ENCODE measurements at regions not wholly inside any gene's neighbourhood (a gene's known extent, or its start where the extent isn't known, plus 50 kb on each side); places are given as distances from the start of the nearest gene placed in this dataset.

DNA sequence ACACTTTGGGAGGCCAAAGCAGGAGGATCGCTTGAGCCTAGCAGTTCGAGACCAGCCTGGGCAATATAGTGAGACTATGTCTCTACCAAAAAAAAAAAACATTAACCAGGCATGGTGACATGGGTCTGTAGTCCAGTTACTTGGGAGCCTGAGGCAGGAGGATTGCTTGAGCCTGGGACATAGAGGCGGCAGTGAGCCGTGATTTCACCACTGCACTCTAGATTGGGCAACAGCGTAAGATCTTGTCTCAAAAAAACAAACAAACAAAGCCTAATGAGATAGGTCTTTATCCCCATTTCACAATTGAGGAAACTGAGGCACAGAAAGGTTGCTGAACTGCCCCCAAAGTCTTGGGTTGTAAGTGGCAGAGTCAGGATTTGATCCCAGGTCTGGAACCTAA is 70.5 kb upstream of the RAD23B start:
- WGBS, 2 experiments (ENCODE audit: extremely low coverage in 1 of 2, insufficient coverage in 1 of 2, insufficient read length in 1 of 2, insufficient replicate concordance in 2 of 2, low coverage in 1 of 2, low lambda C conversion rate in 2 of 2, missing lambda C conversion rate in 1 of 2): 95% methylated on average over 5 of the region's 5 CpGs; no CpG with 5 or more reads in 1 of the 2 experiments
- POLR2A ChIA-PET (ENCODE audit: partially characterized antibody): interaction anchor here (1.1 kb wide), 1 partner anchor 71 kb away, joined by 3 read pairs; the partner anchor contains the start of gene RAD23B
- Histone ChIP-seq H2BK15ac (ENCODE audit: low read length) (no peak overlapping the region), H2BK20ac (ENCODE audit: low read length) (no peak overlapping the region), H4K5ac (ENCODE audit: insufficient read length, low read depth, low read length) (no peak overlapping the region), H3K27ac (ENCODE audit: low read depth, low read length) (no peak overlapping the region), H3K4me3 (ENCODE audit: extremely low read depth in 1 of 4, insufficient read depth in 2 of 4, low read depth in 3 of 4, low read length in 4 of 4) (no peak overlapping the region), H2BK120ac (replicated peaks; ENCODE audit: low read depth, low read length) (no peak overlapping the region), H3K14ac (ENCODE audit: insufficient read length) (no peak overlapping the region), H3K9ac (replicated peaks in 1 of 4; ENCODE audit: extremely low read depth in 1 of 4, low read depth in 3 of 4, low read length in 3 of 4) (no peak overlapping the region), H3K79me1 (ENCODE audit: low read depth, low read length) (no peaks in the 10 kb centered on the region), H3K23me2 (ENCODE audit: low read depth, low read length) (no peaks in the 10 kb centered on the region), H3K18ac (ENCODE audit: extremely low read depth, low read length) (no peak overlapping the region), H2BK12ac (ENCODE audit: low read depth, low read length) (no peak overlapping the region), H2AK5ac (ENCODE audit: low read depth, low read length) (no peak overlapping the region), H3K9me3 (ENCODE audit: insufficient read depth in 2 of 2, low read depth in 1 of 2, low read length in 1 of 2) (no peaks in the 10 kb centered on the region), H2AFZ (ENCODE audit: low read length) (no peak overlapping the region), H4K20me1 (replicated peaks in 1 of 2; ENCODE audit: control insufficient read depth in 1 of 2, insufficient read depth in 2 of 2, low read length in 2 of 2) (no peaks in the 10 kb centered on the region), H3K23ac (ENCODE audit: insufficient read length) (no peak overlapping the region), H3K56ac (replicated peaks; ENCODE audit: insufficient read length, low read depth, low read length) (no peak overlapping the region), H4K8ac (ENCODE audit: extremely low read depth, insufficient read depth, low read length) (no peak overlapping the region), H3K4me1 (replicated peaks in 1 of 4; ENCODE audit: control insufficient read depth in 3 of 4, insufficient read depth in 4 of 4, low read length in 3 of 4) (0 out of 7 replicates have a peak, but pooled peaks cover 0 to 2% (median 0%) of the 10 kb centered on the region in 4 experiments), H3K27me3 (replicated peaks in 1 of 4; ENCODE audit: control insufficient read depth in 3 of 4, extremely low read depth in 1 of 4, insufficient read depth in 3 of 4, low read length in 3 of 4) (no peaks in the 10 kb centered on the region), H3K79me2 (ENCODE audit: control insufficient read depth in 1 of 2, insufficient read depth in 2 of 2, low read length in 2 of 2) (no peaks in the 10 kb centered on the region), H4K91ac (replicated peaks; ENCODE audit: insufficient read length, low read length) (no peak overlapping the region), H3K4me2 (ENCODE audit: insufficient read depth in 1 of 2, low read depth in 2 of 2, low read length in 2 of 2) (no peak overlapping the region), H2BK5ac (ENCODE audit: low read depth, low read length) (no peak overlapping the region), H3K36me3 (ENCODE audit: control insufficient read depth in 2 of 4, insufficient read depth in 4 of 4, low read length in 3 of 4) (no peaks in the 10 kb centered on the region), H3K4ac (replicated peaks; ENCODE audit: insufficient read length, low read depth, low read length) (no peak overlapping the region)
- CTCF ChIA-PET (ENCODE audit: partially characterized antibody): interaction anchor here (1.0 kb wide), 1 partner anchor 10 kb away, joined by 3 read pairs; no protein-coding TSS in a partner anchor
- FAIRE-seq (no peak), DNase-seq (ENCODE audit: low read depth in 1 of 2, low spot score in 2 of 2) (no peak)
- TF ChIP-seq SP1 (IDR thresholded peaks at IDR 0.05; ENCODE audit: low read depth, low read length) (no peak), RBBP5 (IDR thresholded peaks at IDR 0.05; ENCODE audit: borderline replicate concordance, low read depth, low read length) (no peak), ASH2L (IDR thresholded peaks at IDR 0.05; ENCODE audit: low read length) (no peak), SRF (IDR thresholded peaks at IDR 0.05; ENCODE audit: low read depth, low read length) (no peak), TBP (IDR thresholded peaks at IDR 0.05; ENCODE audit: low read depth, low read length) (no peak), BACH1 (IDR thresholded peaks at IDR 0.05; ENCODE audit: low read length) (no peak), GTF2F1 (IDR thresholded peaks at IDR 0.05; ENCODE audit: borderline replicate concordance, low read depth, low read length) (no peak)
